Stimulated activated CD8-positive, alpha-beta memory T cell treated with anti-CD3 and anti-CD28 coated beads, Interleukin-4, amount 100 ng/mL, for 48 hours (primary cell): ENCODE measurements at regions not wholly inside any gene's neighbourhood (a gene's known extent, or its start where the extent isn't known, plus 50 kb on each side); places are given as distances from the start of the nearest gene placed in this dataset.

Source experiments
- DNase-seq: peaks from one replicate; pipeline ENCODE4 v3.0.0-alpha.2; 2020

GRCh38 chr2:120461546-120462537 is 115.9 kb downstream of the INHBB start:
- DNase-seq = no peak

- no peak for DNase-seq
Measured at GRCh38 chr2:120463527-120463926, 117.6 kb downstream of the INHBB start.

- DNase-seq = no peak
Measured at GRCh38 chr2:120463996-120464395, 118.1 kb downstream of the INHBB start.

- no peak for DNase-seq
Measured at GRCh38 chr2:120464448-120464931, 118.6 kb downstream of the INHBB start.

- no peak for DNase-seq
Measured at GRCh38 chr2:120465012-120465700, 119.2 kb downstream of the INHBB start.

GRCh38 chr2:120465701-120465988 is 119.7 kb downstream of the INHBB start:
- no peak for DNase-seq

GRCh38 chr2:120465989-120466703 is 120.2 kb downstream of the INHBB start:
- DNase-seq = no peak

- no peak for DNase-seq
Measured at GRCh38 chr2:120466704-120467054, 120.7 kb downstream of the INHBB start.

GRCh38 chr2:120468136-120468535 is 122.2 kb downstream of the INHBB start:
- DNase-seq = no peak

GRCh38 chr2:120469426-120469825 is 123.5 kb downstream of the INHBB start:
- no peak for DNase-seq

GRCh38 chr2:120470041-120470965 is 124.4 kb downstream of the INHBB start:
- DNase-seq = no peak

GRCh38 chr2:120471166-120471565 is 125.2 kb downstream of the INHBB start:
- no peak for DNase-seq

GRCh38 chr2:120472031-120472430 is 126.1 kb downstream of the INHBB start:
- DNase-seq = no peak

GRCh38 chr2:120472891-120473309 is 127.0 kb downstream of the INHBB start:
- no peak for DNase-seq

- no peak for DNase-seq
Measured at GRCh38 chr2:120473522-120474271, 127.8 kb downstream of the INHBB start.

GRCh38 chr2:120474486-120474885 is 128.6 kb downstream of the INHBB start:
- no peak for DNase-seq

- no peak for DNase-seq
Measured at GRCh38 chr2:120476141-120476540, 130.2 kb downstream of the INHBB start.

- no peak for DNase-seq
Measured at GRCh38 chr2:120477198-120477597, 131.3 kb downstream of the INHBB start.

GRCh38 chr2:120477831-120478481 is 132.0 kb downstream of the INHBB start:
- DNase-seq = no peak

GRCh38 chr2:120480346-120480902 is 134.5 kb downstream of the INHBB start:
- DNase-seq = no peak
